ENCODE measurements at regions not wholly inside any gene's neighbourhood (a gene's known extent, or its start where the extent isn't known, plus 50 kb on each side); places are given as distances from the start of the nearest gene placed in this dataset.
"Not testable (repeated sequence)": the region's sequence is repeated elsewhere in the genome, so short reads cannot be mapped to it uniquely, and the experiment has no call there.

GRCh38 chr6:119443993-119444641 is 94.6 kb upstream of the MAN1A1 start:
- H3K9me3 ChIP-seq (ENCODE audit: control insufficient read depth, low read length): no peaks in the 10 kb centered on the region
- H3K4me1 ChIP-seq (ENCODE audit: control insufficient read depth, insufficient read depth, low read length): peaks cover 38% of the 10 kb centered on the region
- no peaks in the 10 kb centered on the region for H3K27me3 ChIP-seq (replicated peaks; ENCODE audit: control insufficient read depth, insufficient read depth, low read length)
- H3K36me3 ChIP-seq (ENCODE audit: control insufficient read depth, insufficient read depth, low read length, severe bottlenecking): no peaks in the 10 kb centered on the region
- no peak overlapping the region for H3K4me3 ChIP-seq (ENCODE audit: low read length)
- H3K9ac ChIP-seq (ENCODE audit: low read length): no peak overlapping the region
- DNase-seq (ENCODE audit: low read depth): peak; percentile 11

DNA sequence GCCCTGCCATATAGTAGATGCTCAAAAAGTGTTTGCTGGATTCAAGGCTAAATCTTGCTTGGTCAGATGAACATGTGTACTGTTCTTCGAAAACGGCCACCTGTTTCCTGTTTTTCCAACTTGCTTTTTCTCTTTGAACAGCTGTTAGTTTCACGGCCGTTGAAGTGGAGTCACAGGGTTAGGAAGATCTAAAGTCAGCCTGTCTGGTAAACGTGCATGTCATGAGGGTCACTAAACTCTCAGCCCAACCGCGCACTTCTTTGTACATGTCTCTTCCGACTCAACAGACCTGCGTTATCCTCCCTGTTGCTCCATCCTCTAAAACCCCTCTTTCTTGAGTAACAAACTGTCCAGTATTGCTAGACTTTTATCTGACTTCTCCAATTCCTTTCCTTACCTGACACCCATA is 93.2 kb upstream of the MAN1A1 start:
- no peak overlapping the region for H3K9ac ChIP-seq (ENCODE audit: low read length)
- no peak for DNase-seq (ENCODE audit: low read depth)
- no peaks in the 10 kb centered on the region for H3K27me3 ChIP-seq (replicated peaks; ENCODE audit: control insufficient read depth, insufficient read depth, low read length)
- no peaks in the 10 kb centered on the region for H3K9me3 ChIP-seq (ENCODE audit: control insufficient read depth, low read length)
- no peaks in the 10 kb centered on the region for H3K36me3 ChIP-seq (ENCODE audit: control insufficient read depth, insufficient read depth, low read length, severe bottlenecking)
- H3K4me1 ChIP-seq (ENCODE audit: control insufficient read depth, insufficient read depth, low read length): peaks cover 38% of the 10 kb centered on the region
- H3K4me3 ChIP-seq (ENCODE audit: low read length): no peak overlapping the region

DNA sequence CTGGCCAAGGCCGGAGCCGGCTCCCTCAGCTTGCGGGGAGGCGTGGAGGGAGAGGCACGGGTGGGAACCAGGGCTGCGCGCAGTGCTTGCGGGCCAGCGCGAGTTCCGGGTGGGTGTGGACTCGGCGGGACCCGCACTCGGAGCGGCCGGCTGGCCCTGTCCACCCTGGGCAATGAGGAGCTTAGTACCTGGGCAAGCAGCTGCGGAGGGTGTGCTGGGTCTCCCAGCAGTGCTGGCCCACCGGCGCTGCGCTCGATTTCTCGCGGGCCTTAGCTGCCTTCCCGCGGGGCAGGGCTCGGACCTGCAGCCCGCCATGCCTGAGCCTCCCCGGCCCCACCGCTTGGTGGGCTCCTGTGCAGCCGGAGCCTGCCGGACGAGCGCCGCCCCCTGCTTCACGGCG is 91.4 kb upstream of the MAN1A1 start:
- Histone ChIP-seq H3K27me3 (replicated peaks; ENCODE audit: control insufficient read depth, insufficient read depth, low read length) (no peaks in the 10 kb centered on the region), H3K4me1 (ENCODE audit: control insufficient read depth, insufficient read depth, low read length) (peaks cover 23% of the 10 kb centered on the region), H3K9ac (ENCODE audit: low read length) (no peak overlapping the region), H3K36me3 (ENCODE audit: control insufficient read depth, insufficient read depth, low read length, severe bottlenecking) (no peaks in the 10 kb centered on the region), H3K9me3 (ENCODE audit: control insufficient read depth, low read length) (no peaks in the 10 kb centered on the region), H3K4me3 (ENCODE audit: low read length) (no peak overlapping the region)
- DNase-seq (ENCODE audit: low read depth): no peak

- H3K4me1 ChIP-seq (ENCODE audit: control insufficient read depth, insufficient read depth, low read length): no peaks in the 10 kb centered on the region
- DNase-seq (ENCODE audit: low read depth): no peak
These were observed 87.0 kb upstream of the MAN1A1 start for GRCh38 chr6:119436583-119436982.

GRCh38 chr6:119431799-119432198 is 82.2 kb upstream of the MAN1A1 start:
- Histone ChIP-seq H3K27me3 (replicated peaks; ENCODE audit: control insufficient read depth, insufficient read depth, low read length) (no peaks in the 10 kb centered on the region), H3K9me3 (ENCODE audit: control insufficient read depth, low read length) (no peaks in the 10 kb centered on the region), H3K36me3 (ENCODE audit: control insufficient read depth, insufficient read depth, low read length, severe bottlenecking) (no peaks in the 10 kb centered on the region), H3K4me1 (ENCODE audit: control insufficient read depth, insufficient read depth, low read length) (peaks cover 1% of the 10 kb centered on the region), H3K9ac (ENCODE audit: low read length) (no peak overlapping the region), H3K4me3 (ENCODE audit: low read length) (no peak overlapping the region)
- no peak for DNase-seq (ENCODE audit: low read depth)

More at GRCh38 chr6:119436583-119436982, 87.0 kb upstream of the MAN1A1 start:
- Histone ChIP-seq H3K4me3 (ENCODE audit: low read length) (no peak overlapping the region), H3K9ac (ENCODE audit: low read length) (no peak overlapping the region), H3K9me3 (ENCODE audit: control insufficient read depth, low read length) (no peaks in the 10 kb centered on the region), H3K36me3 (ENCODE audit: control insufficient read depth, insufficient read depth, low read length, severe bottlenecking) (no peaks in the 10 kb centered on the region), H3K27me3 (replicated peaks; ENCODE audit: control insufficient read depth, insufficient read depth, low read length) (no peaks in the 10 kb centered on the region)

GRCh38 chr6:119430805-119431204 is 81.2 kb upstream of the MAN1A1 start:
- no peak overlapping the region for H3K4me3 ChIP-seq (ENCODE audit: low read length)
- H3K36me3 ChIP-seq (ENCODE audit: control insufficient read depth, insufficient read depth, low read length, severe bottlenecking): no peaks in the 10 kb centered on the region
- no peaks in the 10 kb centered on the region for H3K27me3 ChIP-seq (replicated peaks; ENCODE audit: control insufficient read depth, insufficient read depth, low read length)
- H3K4me1 ChIP-seq (ENCODE audit: control insufficient read depth, insufficient read depth, low read length): peaks cover 10% of the 10 kb centered on the region
- no peak overlapping the region for H3K9ac ChIP-seq (ENCODE audit: low read length)
- H3K9me3 ChIP-seq (ENCODE audit: control insufficient read depth, low read length): no peaks in the 10 kb centered on the region
- DNase-seq (ENCODE audit: low read depth): no peak

DNA sequence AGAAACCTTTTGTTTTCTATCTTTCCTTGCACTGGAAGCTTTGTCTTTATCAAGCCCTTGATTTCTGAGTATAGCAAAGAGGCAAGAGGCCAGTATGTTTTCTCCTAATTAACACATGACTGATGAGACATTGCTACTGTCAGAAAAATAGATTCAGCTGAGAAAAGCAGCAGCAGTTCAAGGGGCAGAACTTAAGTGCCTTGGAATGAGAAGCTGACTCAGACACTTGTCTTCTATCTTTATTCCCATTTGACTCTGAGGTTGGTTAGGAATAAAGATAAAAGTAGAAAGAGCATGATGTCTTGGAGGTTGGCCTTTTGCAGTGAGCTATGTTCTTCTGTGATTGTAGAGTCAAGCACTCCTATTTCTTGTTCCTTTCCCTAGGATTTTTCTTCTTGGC is 79.1 kb upstream of the MAN1A1 start:
- H3K27me3 ChIP-seq (replicated peaks; ENCODE audit: control insufficient read depth, insufficient read depth, low read length): no peaks in the 10 kb centered on the region
- no peak overlapping the region for H3K4me3 ChIP-seq (ENCODE audit: low read length)
- no peak for DNase-seq (ENCODE audit: low read depth)
- H3K36me3 ChIP-seq (ENCODE audit: control insufficient read depth, insufficient read depth, low read length, severe bottlenecking): no peaks in the 10 kb centered on the region
- no peak overlapping the region for H3K9ac ChIP-seq (ENCODE audit: low read length)
- H3K9me3 ChIP-seq (ENCODE audit: control insufficient read depth, low read length): no peaks in the 10 kb centered on the region
- peaks cover 11% of the 10 kb centered on the region for H3K4me1 ChIP-seq (ENCODE audit: control insufficient read depth, insufficient read depth, low read length)

GRCh38 chr6:119426619-119427018 is 77.1 kb upstream of the MAN1A1 start:
- Histone ChIP-seq H3K27me3 (replicated peaks; ENCODE audit: control insufficient read depth, insufficient read depth, low read length) (no peaks in the 10 kb centered on the region), H3K9me3 (ENCODE audit: control insufficient read depth, low read length) (peaks cover 4% of the 10 kb centered on the region), H3K4me3 (ENCODE audit: low read length) (no peak overlapping the region), H3K9ac (ENCODE audit: low read length) (no peak overlapping the region), H3K36me3 (ENCODE audit: control insufficient read depth, insufficient read depth, low read length, severe bottlenecking) (no peaks in the 10 kb centered on the region), H3K4me1 (ENCODE audit: control insufficient read depth, insufficient read depth, low read length) (peaks cover 11% of the 10 kb centered on the region)
- peak; percentile 62 for DNase-seq (ENCODE audit: low read depth)

- no peaks in the 10 kb centered on the region for H3K27me3 ChIP-seq (replicated peaks; ENCODE audit: control insufficient read depth, insufficient read depth, low read length)
- no peak for DNase-seq (ENCODE audit: low read depth)
- peaks cover 4% of the 10 kb centered on the region for H3K9me3 ChIP-seq (ENCODE audit: control insufficient read depth, low read length)
- no peak overlapping the region for H3K9ac ChIP-seq (ENCODE audit: low read length)
- peaks cover 11% of the 10 kb centered on the region for H3K4me1 ChIP-seq (ENCODE audit: control insufficient read depth, insufficient read depth, low read length)
- no peaks in the 10 kb centered on the region for H3K36me3 ChIP-seq (ENCODE audit: control insufficient read depth, insufficient read depth, low read length, severe bottlenecking)
- no peak overlapping the region for H3K4me3 ChIP-seq (ENCODE audit: low read length)
These were observed 74.4 kb upstream of the MAN1A1 start for GRCh38 chr6:119423996-119424395.

GRCh38 chr6:119418084-119418483 is 68.5 kb upstream of the MAN1A1 start:
- H3K4me1 ChIP-seq (ENCODE audit: control insufficient read depth, insufficient read depth, low read length); DNase-seq (ENCODE audit: low read depth); H3K36me3 ChIP-seq (ENCODE audit: control insufficient read depth, insufficient read depth, low read length, severe bottlenecking); H3K27me3 ChIP-seq (replicated peaks; ENCODE audit: control insufficient read depth, insufficient read depth, low read length); H3K9ac ChIP-seq (ENCODE audit: low read length); H3K4me3 ChIP-seq (ENCODE audit: low read length): not testable (repeated sequence)
- H3K9me3 ChIP-seq (ENCODE audit: control insufficient read depth, low read length): peaks cover 13% of the 10 kb centered on the region

DNA sequence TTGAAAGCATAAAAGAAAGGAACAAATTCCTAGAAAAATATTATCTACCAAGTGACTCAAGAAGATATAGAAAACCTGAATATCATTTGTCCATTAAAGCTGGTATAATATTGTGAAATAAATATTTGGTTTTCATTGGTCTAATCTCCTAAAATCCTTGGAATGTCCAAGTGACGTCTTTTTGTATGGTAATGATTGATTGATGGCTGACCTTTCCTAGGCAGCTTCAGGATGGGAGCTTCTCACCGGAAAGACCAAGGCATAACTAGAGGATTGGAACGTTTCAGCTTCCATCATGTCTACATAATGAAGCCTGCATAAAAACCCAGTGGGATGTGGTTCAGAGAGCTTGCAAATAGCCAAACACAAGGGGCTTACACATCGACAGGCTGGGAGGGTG is 57.6 kb upstream of the MAN1A1 start:
- DNase-seq (ENCODE audit: low read depth): no peak
- Histone ChIP-seq H3K9ac (ENCODE audit: low read length) (no peak overlapping the region), H3K4me3 (ENCODE audit: low read length) (no peak overlapping the region), H3K4me1 (ENCODE audit: control insufficient read depth, insufficient read depth, low read length) (peaks cover 9% of the 10 kb centered on the region), H3K27me3 (replicated peaks; ENCODE audit: control insufficient read depth, insufficient read depth, low read length) (no peaks in the 10 kb centered on the region), H3K36me3 (ENCODE audit: control insufficient read depth, insufficient read depth, low read length, severe bottlenecking) (no peaks in the 10 kb centered on the region), H3K9me3 (ENCODE audit: control insufficient read depth, low read length) (no peaks in the 10 kb centered on the region)

DNA sequence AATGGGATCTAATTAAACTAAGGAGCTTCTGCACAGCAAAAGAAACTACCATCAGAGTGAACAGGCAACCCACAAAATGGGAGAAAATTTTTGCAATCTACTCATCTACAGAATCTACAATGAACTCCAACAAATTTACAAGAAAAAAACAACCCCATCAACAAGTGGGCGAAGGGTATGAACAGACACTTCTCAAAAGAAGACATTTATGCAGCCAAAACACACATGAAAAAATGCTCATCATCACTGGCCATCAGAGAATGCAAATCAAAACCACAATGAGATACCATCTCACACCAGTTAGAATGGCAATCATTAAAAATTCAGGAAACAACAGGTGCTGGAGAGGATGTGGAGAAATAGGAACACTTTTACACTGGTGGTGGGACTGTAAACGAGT is 55.6 kb upstream of the MAN1A1 start:
- DNase-seq (ENCODE audit: low read depth); H3K27me3 ChIP-seq (replicated peaks; ENCODE audit: control insufficient read depth, insufficient read depth, low read length); H3K9me3 ChIP-seq (ENCODE audit: control insufficient read depth, low read length): not testable (repeated sequence)

More for the DNA sequence above, 55.6 kb upstream of the MAN1A1 start:
- not testable (repeated sequence) for H3K4me1 ChIP-seq (ENCODE audit: control insufficient read depth, insufficient read depth, low read length); H3K4me3 ChIP-seq (ENCODE audit: low read length); H3K9ac ChIP-seq (ENCODE audit: low read length); H3K36me3 ChIP-seq (ENCODE audit: control insufficient read depth, insufficient read depth, low read length, severe bottlenecking)

Data from adipocyte (in vitro differentiated cells).